GM18870 (cell line): ENCODE measurements at regions not wholly inside any gene's neighbourhood (a gene's known extent, or its start where the extent isn't known, plus 50 kb on each side); places are given as distances from the start of the nearest gene placed in this dataset.
"Not testable (repeated sequence)": the region's sequence is repeated elsewhere in the genome, so short reads cannot be mapped to it uniquely, and the experiment has no call there.

Experiments
- ATAC-seq: cut with Tn5 transposase; IDR thresholded peaks from one replicate; pipeline ENCODE4 v1.9.1; 2021; ENCODE audit warnings: moderate library complexity; ENCODE audit not compliant: unreplicated experiment

- ATAC-seq: no peak
Observed at GRCh38 chr18:24613896-24614640, 153.6 kb downstream of the HRH4 start.

DNA sequence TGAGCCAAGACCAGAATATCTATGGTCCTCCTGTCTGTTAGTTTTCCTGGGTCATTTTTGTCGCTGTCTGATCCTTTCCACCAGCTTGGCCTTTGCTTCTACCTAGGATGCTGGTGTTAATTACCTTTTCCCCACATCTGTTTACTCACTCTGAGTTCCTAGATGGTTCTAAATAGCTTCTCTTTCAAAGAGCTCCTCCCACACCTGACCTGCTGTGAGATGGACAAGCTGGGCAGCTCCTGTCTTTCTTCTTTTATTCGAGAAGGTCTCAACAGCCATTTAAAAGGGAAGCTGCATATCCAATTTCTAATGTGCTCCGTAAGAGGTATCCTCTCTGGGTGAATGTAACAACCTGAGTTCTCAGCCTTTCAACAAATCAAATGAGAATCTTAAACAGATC lies 156.2 kb downstream of the HRH4 start:
- no peak for ATAC-seq

- ATAC-seq: not testable (repeated sequence)
Observed at GRCh38 chr18:24624421-24624820, 164.0 kb downstream of the HRH4 start.

DNA sequence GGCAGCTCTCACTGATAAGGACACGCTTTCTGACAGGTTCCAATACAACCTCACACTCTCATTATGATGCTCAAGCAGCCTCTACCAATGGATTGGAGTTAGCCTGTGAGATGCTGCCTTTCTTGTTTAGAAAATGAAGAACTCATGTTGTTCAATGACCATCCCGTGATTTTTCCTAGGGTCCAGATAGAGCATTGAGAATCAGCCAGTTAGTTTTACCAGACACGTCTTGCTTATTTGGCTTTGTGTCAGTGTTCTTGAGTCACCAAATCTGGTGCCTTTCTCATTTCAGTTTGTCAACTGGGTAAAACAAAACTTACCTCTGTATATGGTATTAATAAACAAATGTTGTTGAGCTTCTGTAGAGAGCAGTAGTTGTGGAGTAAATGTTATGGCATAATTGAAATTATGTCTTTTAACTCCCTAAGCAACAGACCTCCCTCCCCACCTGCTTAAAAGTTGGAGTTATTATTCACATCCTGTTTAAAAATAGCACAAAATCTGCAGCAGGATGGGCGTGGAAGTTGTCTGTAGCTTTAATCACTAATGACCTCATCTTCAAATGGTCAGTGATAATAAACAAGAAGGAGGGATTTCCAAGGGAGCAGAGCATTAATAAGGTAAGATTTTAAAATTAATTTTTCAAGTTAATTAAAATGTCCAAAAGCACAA lies 167.3 kb downstream of the HRH4 start:
- ATAC-seq: no peak

- no peak for ATAC-seq
Observed at GRCh38 chr18:24628326-24628725, 167.9 kb downstream of the HRH4 start.

DNA sequence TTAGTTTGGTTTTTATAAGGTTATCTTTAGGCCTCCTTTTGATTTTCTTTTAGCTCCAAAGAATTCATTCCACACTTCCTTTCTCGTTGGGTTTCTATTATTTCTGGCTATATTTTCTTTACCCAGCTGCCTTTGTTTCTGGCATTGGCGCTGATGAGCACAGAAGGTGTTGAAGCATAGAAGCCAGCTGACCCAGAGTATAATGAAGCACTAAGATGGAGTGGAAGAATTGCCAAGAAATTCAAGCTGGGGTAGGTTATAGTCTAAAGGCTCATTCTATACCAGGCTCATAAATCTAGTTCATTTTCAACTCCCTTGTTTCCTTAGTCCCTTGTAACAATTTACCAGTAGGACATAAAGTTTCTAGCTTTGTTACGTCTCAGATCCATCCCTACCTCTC lies 169.5 kb downstream of the HRH4 start:
- no peak for ATAC-seq

GRCh38 chr18:24630346-24630880 lies 170.0 kb downstream of the HRH4 start:
- ATAC-seq: no peak

- no peak for ATAC-seq
Observed at GRCh38 chr18:24631243-24632025, 171.0 kb downstream of the HRH4 start.

DNA sequence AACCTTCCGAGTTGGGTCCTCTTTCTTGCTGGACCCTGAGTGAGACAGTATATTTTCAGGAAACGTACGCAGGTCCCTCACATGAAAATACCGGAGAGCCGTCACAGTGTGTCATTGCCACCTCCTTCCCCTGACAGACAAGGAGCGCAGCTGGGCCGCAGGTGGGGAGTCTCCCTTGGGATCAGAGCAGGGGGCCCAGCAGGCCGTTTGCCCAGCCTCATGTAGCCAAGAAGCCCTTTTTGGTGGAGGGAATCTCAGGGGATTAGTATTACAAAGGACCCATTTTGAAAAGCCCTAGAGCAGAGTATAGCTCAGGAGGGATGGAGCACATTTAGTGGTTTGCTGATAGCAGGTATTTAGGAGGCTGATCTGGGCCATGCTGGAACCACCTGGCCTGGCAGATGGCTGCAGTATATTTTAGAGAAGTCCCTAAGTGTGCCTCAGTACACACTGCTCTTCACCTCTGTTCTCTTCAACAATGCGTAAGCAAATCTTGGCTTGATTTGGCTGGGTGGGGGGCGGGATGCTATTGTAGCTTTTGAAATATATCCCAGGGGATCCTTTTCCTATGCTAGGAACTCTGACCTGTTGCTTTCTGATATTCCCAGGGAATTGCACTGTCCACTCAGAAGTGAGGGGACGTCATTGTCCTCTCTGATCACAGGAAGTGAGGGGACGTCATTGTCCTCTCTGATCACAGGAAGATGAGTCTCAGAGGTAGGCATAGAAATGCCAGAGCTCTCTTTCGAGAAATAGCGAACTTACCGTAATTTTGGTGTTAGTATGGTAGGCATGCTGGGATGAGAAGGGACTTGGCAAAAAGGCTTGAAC lies 171.9 kb downstream of the HRH4 start:
- no peak for ATAC-seq

- ATAC-seq: no peak
Observed at GRCh38 chr18:24633121-24633520, 172.7 kb downstream of the HRH4 start.

GRCh38 chr18:24649571-24649970 lies 189.1 kb downstream of the HRH4 start:
- ATAC-seq: no peak

DNA sequence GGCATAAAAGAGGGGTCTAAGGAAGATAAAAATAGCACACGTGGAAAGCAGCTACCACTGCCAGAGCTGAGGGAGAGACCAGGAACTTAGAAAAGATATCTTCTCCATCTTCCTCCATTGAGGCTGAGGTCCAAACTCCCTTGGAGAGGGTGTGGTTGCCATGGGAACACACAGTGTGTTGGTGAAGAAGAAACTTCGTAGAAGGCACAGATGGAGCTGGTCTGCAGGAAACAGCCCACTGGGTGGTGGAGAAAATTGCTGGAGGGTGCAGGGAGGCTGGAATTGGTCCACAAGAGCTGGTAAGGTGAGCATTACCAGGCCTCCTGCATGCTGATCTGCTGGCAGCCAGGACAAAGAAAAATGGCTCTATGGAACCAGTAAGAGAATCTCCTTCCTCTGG lies 191.0 kb downstream of the HRH4 start:
- no peak for ATAC-seq

- no peak for ATAC-seq
Observed at GRCh38 chr18:24656050-24656449, 195.6 kb downstream of the HRH4 start.

DNA sequence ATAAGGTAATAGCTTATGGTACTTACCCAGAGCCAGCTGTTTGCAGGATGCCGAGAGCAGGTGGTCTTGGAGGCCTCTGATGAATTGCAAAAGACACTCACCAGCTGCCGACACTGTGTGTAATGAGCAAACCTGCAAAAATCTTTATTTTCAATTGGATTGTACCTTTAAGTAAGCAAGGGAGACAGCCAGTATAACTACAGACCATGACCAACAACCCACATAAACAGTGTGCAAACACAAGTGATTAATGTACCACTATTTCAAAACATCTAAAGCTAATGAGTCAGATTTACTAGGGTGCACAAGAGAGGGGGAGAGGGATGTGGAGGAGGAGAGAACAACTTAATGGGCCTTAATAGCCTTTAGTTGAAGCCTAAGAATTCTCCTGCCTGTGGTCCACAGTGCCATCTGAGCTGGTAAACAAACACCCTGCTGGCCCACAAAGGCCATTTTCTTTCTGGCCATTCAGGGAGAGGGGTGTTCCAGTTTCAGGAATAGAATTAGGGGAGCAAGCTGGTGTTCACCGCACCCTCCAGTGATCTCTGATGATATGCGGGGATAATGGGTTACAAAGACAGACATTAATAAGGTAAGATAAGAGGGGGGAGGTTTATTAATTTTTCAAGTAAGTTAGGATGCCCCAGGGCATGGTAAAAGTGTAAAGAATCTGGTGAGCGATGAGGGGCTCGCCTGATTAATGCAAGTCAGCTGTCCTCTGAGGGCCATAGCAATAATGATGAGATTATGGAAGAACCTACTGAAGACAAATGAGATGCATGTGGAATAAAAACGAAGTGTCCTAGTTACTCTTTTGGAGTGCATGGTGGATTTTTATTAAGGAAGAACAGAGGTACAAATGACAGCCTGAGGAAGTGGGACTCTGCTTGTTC lies 196.4 kb downstream of the HRH4 start:
- ATAC-seq: no peak

GRCh38 chr18:24657444-24657842 lies 197.0 kb downstream of the HRH4 start:
- no peak for ATAC-seq

GRCh38 chr18:24658302-24658701 lies 197.9 kb downstream of the HRH4 start:
- ATAC-seq: no peak

GRCh38 chr18:24659827-24660720 lies 199.6 kb downstream of the HRH4 start:
- ATAC-seq: no peak

- ATAC-seq: no peak
Observed at GRCh38 chr18:24660956-24661355, 200.5 kb downstream of the HRH4 start.

- no peak for ATAC-seq
Observed at GRCh38 chr18:24662412-24662821, 202.0 kb downstream of the HRH4 start.
